Liver (tissue), 8 donors: ENCODE measurements at regions not wholly inside any gene's neighbourhood (a gene's known extent, or its start where the extent isn't known, plus 50 kb on each side); places are given as distances from the start of the nearest gene placed in this dataset.

Experiments
- DNase-seq: peaks from one replicate; pipeline ENCODE4 v3.0.0-alpha.2; 2017; ENCODE audit warnings: low spot score
- H3K27ac ChIP-seq, 2 donors: one replicate each; pipeline ENCODE4 v1.7.0; 2013; ENCODE audit warnings: inconsistent platforms in 2 of 2, low read length in 2 of 2, control low read depth in 1 of 2, low read depth in 1 of 2, mild to moderate bottlenecking in 1 of 2
- H3K27me3 ChIP-seq, 4 donors: one replicate each; pipeline versions ENCODE4 v1.6.1 to v1.7.0; 2013; ENCODE audit warnings: low read length in 3 of 4, inconsistent platforms in 1 of 4, mild to moderate bottlenecking in 1 of 4, moderate library complexity in 1 of 4; ENCODE audit not compliant: control insufficient read depth in 4 of 4, insufficient read depth in 4 of 4
- H3K36me3 ChIP-seq, 4 donors: one replicate each; pipeline versions ENCODE4 v1.6.1 to v1.7.0; 2013; ENCODE audit warnings: low read length in 3 of 4, mild to moderate bottlenecking in 3 of 4, low read depth in 1 of 4, moderate library complexity in 1 of 4; ENCODE audit not compliant: control insufficient read depth in 4 of 4, insufficient read depth in 3 of 4
- H3K4me1 ChIP-seq, 4 donors: one replicate each; pipeline versions ENCODE4 v1.6.1 to v1.7.0; 2013; ENCODE audit warnings: low read length in 3 of 4, mild to moderate bottlenecking in 3 of 4, moderate library complexity in 1 of 4; ENCODE audit not compliant: control insufficient read depth in 4 of 4, insufficient read depth in 4 of 4
- H3K4me3 ChIP-seq, 3 donors: one replicate each; pipeline versions ENCODE4 v1.6.1 to v1.7.0; 2013; ENCODE audit warnings: low read length in 3 of 3, control low read depth in 1 of 3, low read depth in 1 of 3, mild to moderate bottlenecking in 1 of 3
- H3K9ac ChIP-seq, 2 donors: one replicate each; pipeline ENCODE4 v1.7.0; 2013; ENCODE audit warnings: low read length in 2 of 2, mild to moderate bottlenecking in 2 of 2, moderate library complexity in 2 of 2, control low read depth in 1 of 2, low read depth in 1 of 2
- H3K9me3 ChIP-seq, 4 donors: one replicate each; pipeline versions ENCODE4 v1.6.1 to v1.7.0; 2013; ENCODE audit warnings: low read length in 3 of 4; ENCODE audit not compliant: control insufficient read depth in 4 of 4
- EGR1 ChIP-seq, 2 donors: IDR thresholded peaks; 2 replicates each; pipeline ENCODE4 v1.6.1; 2016 to 2018; ENCODE audit warnings: antibody characterized with exemption in 2 of 2, low read depth in 2 of 2
- FOXA1 ChIP-seq: IDR thresholded peaks from 2 replicates; pipeline ENCODE4 v1.6.1; 2016; ENCODE audit warnings: antibody characterized with exemption
- FOXA2 ChIP-seq: IDR thresholded peaks from 2 replicates; pipeline ENCODE4 v1.6.1; 2016; ENCODE audit warnings: antibody characterized with exemption
- GABPA ChIP-seq, 2 donors: IDR thresholded peaks in 1 of 2; conservative IDR thresholded peaks in 1 of 2; 2 replicates each; pipeline ENCODE4 v1.6.1; 2016; ENCODE audit warnings: antibody characterized with exemption in 2 of 2, mild to moderate bottlenecking in 1 of 2, moderate library complexity in 1 of 2
- HNF4A ChIP-seq, 2 donors: conservative IDR thresholded peaks; 2 replicates each; pipeline ENCODE4 v1.6.1; 2016; ENCODE audit warnings: antibody characterized with exemption in 2 of 2, mild to moderate bottlenecking in 2 of 2
- HNF4G ChIP-seq: IDR thresholded peaks from 2 replicates; pipeline ENCODE4 v1.6.1; 2016; ENCODE audit warnings: antibody characterized with exemption
- JUND ChIP-seq, 2 donors: IDR thresholded peaks; 2 replicates each; pipeline ENCODE4 v1.6.1; 2016; ENCODE audit warnings: antibody characterized with exemption in 2 of 2
- NR2F2 ChIP-seq: IDR thresholded peaks from 2 replicates; pipeline ENCODE4 v1.6.1; 2016; ENCODE audit warnings: antibody characterized with exemption
- RAD21 ChIP-seq, 2 donors: IDR thresholded peaks; 2 replicates each; pipeline ENCODE4 v1.6.1; 2016; ENCODE audit warnings: antibody characterized with exemption in 2 of 2, mild to moderate bottlenecking in 2 of 2
- RXRA ChIP-seq, 2 donors: IDR thresholded peaks; 2 replicates each; pipeline ENCODE4 v1.6.1; 2017 to 2018; ENCODE audit warnings: antibody characterized with exemption in 2 of 2, mild to moderate bottlenecking in 1 of 2
- SP1 ChIP-seq: IDR thresholded peaks from 2 replicates; pipeline ENCODE4 v1.6.1; 2018; ENCODE audit warnings: antibody characterized with exemption, mild to moderate bottlenecking
- TAF1 ChIP-seq: conservative IDR thresholded peaks from 2 replicates; pipeline ENCODE4 v1.6.1; 2016; ENCODE audit warnings: antibody characterized with exemption, mild to moderate bottlenecking
- YY1 ChIP-seq: IDR thresholded peaks from 2 replicates; pipeline ENCODE4 v1.6.1; 2016; ENCODE audit warnings: antibody characterized with exemption, mild to moderate bottlenecking
- WGBS: extraction: QIAGEN DNeasy Blood & Tissue Kit; methylation state at CpG from one replicate; pipeline ENCODE4 v1.1.7; 2013; 5-methylcytosine and 5-hydroxymethylcytosine counted together
- TF ChIP-seq, protein P1 (sequence below): IDR thresholded peaks from 2 replicates; pipeline ENCODE4 v1.6.1; 2016; ENCODE audit warnings: antibody characterized with exemption
- TF ChIP-seq, protein P2 (sequence below): IDR thresholded peaks from 2 replicates; pipeline ENCODE4 v1.6.1; 2016; ENCODE audit warnings: antibody characterized with exemption
- TF ChIP-seq, protein P3 (sequence below): IDR thresholded peaks from 2 replicates; pipeline ENCODE4 v1.6.1; 2016; ENCODE audit warnings: antibody characterized with exemption
- TF ChIP-seq, protein P4 (sequence below): fragments of 150-350 bp; IDR thresholded peaks from 2 replicates; pipeline ENCODE4 v1.5.1; 2017; ENCODE audit warnings: improper control_type of control experiment, low read depth, low read length; ENCODE audit not compliant: missing input control
- TF ChIP-seq, protein P5 (sequence below): IDR thresholded peaks from 2 replicates; pipeline ENCODE4 v1.6.1; 2016; ENCODE audit warnings: antibody characterized with exemption, mild to moderate bottlenecking
- donor health status: healthy.
- donor health status: healthy.
- donor health status: healthy.
- donor health status: healthy.
- donor health status: healthy.

DNA sequence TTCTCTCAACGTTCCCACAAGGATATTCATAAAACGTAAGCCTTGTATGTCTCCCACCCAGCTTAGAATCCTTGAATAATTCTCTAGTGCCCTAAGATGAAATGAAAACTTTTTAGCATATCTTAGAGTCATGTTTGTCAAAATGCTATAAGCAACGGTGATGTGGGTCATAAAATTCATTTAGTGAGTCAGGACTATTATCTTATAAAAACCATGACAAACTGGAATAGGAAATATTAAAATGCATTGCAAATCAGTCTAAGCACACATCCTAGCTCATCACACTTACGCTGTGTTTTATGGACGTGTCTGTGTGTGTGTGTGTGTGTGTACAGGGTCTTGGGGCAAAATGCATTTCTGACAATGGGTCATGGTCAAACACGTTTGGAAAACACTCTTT lies 119.9 kb upstream of the ST6GAL2 start:
- H3K9ac ChIP-seq, result no peak overlapping the region
- TF ChIP-seq FOXA1, result no peak
- TF ChIP-seq, protein P1, sequence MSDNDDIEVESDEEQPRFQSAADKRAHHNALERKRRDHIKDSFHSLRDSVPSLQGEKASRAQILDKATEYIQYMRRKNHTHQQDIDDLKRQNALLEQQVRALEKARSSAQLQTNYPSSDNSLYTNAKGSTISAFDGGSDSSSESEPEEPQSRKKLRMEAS, result no peak
- TF ChIP-seq RXRA (IDR thresholded peaks at IDR 0.05), result no peak
- TF ChIP-seq GABPA (IDR thresholded peaks at IDR 0.05 in 1 of 2, conservative IDR thresholded peaks at IDR 0.05 in 1 of 2), result no peak
- no peak for TF ChIP-seq YY1
- no peak for TF ChIP-seq NR2F2
- TF ChIP-seq, protein P2, sequence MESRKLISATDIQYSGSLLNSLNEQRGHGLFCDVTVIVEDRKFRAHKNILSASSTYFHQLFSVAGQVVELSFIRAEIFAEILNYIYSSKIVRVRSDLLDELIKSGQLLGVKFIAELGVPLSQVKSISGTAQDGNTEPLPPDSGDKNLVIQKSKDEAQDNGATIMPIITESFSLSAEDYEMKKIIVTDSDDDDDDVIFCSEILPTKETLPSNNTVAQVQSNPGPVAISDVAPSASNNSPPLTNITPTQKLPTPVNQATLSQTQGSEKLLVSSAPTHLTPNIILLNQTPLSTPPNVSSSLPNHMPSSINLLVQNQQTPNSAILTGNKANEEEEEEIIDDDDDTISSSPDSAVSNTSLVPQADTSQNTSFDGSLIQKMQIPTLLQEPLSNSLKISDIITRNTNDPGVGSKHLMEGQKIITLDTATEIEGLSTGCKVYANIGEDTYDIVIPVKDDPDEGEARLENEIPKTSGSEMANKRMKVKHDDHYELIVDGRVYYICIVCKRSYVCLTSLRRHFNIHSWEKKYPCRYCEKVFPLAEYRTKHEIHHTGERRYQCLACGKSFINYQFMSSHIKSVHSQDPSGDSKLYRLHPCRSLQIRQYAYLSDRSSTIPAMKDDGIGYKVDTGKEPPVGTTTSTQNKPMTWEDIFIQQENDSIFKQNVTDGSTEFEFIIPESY, result no peak
- no peak for TF ChIP-seq EGR1 (IDR thresholded peaks at IDR 0.05; ENCODE audit: low read depth in 2 of 2)
- no peak for TF ChIP-seq HNF4G
- TF ChIP-seq TAF1, result no peak
- no peak for TF ChIP-seq JUND (IDR thresholded peaks at IDR 0.05)
- TF ChIP-seq, protein P3, sequence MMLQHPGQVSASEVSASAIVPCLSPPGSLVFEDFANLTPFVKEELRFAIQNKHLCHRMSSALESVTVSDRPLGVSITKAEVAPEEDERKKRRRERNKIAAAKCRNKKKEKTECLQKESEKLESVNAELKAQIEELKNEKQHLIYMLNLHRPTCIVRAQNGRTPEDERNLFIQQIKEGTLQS, result no peak
- TF ChIP-seq, protein P4, sequence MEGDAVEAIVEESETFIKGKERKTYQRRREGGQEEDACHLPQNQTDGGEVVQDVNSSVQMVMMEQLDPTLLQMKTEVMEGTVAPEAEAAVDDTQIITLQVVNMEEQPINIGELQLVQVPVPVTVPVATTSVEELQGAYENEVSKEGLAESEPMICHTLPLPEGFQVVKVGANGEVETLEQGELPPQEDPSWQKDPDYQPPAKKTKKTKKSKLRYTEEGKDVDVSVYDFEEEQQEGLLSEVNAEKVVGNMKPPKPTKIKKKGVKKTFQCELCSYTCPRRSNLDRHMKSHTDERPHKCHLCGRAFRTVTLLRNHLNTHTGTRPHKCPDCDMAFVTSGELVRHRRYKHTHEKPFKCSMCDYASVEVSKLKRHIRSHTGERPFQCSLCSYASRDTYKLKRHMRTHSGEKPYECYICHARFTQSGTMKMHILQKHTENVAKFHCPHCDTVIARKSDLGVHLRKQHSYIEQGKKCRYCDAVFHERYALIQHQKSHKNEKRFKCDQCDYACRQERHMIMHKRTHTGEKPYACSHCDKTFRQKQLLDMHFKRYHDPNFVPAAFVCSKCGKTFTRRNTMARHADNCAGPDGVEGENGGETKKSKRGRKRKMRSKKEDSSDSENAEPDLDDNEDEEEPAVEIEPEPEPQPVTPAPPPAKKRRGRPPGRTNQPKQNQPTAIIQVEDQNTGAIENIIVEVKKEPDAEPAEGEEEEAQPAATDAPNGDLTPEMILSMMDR, result no peak
- TF ChIP-seq, protein P5, sequence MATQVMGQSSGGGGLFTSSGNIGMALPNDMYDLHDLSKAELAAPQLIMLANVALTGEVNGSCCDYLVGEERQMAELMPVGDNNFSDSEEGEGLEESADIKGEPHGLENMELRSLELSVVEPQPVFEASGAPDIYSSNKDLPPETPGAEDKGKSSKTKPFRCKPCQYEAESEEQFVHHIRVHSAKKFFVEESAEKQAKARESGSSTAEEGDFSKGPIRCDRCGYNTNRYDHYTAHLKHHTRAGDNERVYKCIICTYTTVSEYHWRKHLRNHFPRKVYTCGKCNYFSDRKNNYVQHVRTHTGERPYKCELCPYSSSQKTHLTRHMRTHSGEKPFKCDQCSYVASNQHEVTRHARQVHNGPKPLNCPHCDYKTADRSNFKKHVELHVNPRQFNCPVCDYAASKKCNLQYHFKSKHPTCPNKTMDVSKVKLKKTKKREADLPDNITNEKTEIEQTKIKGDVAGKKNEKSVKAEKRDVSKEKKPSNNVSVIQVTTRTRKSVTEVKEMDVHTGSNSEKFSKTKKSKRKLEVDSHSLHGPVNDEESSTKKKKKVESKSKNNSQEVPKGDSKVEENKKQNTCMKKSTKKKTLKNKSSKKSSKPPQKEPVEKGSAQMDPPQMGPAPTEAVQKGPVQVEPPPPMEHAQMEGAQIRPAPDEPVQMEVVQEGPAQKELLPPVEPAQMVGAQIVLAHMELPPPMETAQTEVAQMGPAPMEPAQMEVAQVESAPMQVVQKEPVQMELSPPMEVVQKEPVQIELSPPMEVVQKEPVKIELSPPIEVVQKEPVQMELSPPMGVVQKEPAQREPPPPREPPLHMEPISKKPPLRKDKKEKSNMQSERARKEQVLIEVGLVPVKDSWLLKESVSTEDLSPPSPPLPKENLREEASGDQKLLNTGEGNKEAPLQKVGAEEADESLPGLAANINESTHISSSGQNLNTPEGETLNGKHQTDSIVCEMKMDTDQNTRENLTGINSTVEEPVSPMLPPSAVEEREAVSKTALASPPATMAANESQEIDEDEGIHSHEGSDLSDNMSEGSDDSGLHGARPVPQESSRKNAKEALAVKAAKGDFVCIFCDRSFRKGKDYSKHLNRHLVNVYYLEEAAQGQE, result no peak
- no peak for TF ChIP-seq FOXA2
- TF ChIP-seq RAD21 (IDR thresholded peaks at IDR 0.05), result no peak
- no peak for TF ChIP-seq SP1
- no peak for TF ChIP-seq HNF4A (conservative IDR thresholded peaks at IDR 0.05)
- WGBS, result 68% methylated on average over 6 of the region's 6 CpGs

More for the DNA sequence above, 119.9 kb upstream of the ST6GAL2 start:
- DNase-seq, result no peak
- H3K27ac ChIP-seq, result no peak overlapping the region
- peaks cover 0 to 5% (median 0%) of the 10 kb centered on the region in 4 donors for H3K27me3 ChIP-seq
- no peaks in the 10 kb centered on the region for H3K4me1 ChIP-seq
- H3K36me3 ChIP-seq, result no peaks in the 10 kb centered on the region
- H3K9me3 ChIP-seq, result no peaks in the 10 kb centered on the region
- no peak overlapping the region for H3K4me3 ChIP-seq
